GM19043 (cell line): ENCODE measurements at regions not wholly inside any gene's neighbourhood (a gene's known extent, or its start where the extent isn't known, plus 50 kb on each side); places are given as distances from the start of the nearest gene placed in this dataset.

Experiments
- ATAC-seq: cut with Tn5 transposase; IDR thresholded peaks from one replicate; pipeline ENCODE4 v1.9.1; 2021; ENCODE audit warnings: low read depth; ENCODE audit not compliant: unreplicated experiment

GRCh38 chr7:117972606-117973005 lies 99.4 kb upstream of the CTTNBP2 start:
- ATAC-seq, result no peak

GRCh38 chr7:117973975-117974374 lies 100.7 kb upstream of the CTTNBP2 start:
- ATAC-seq, result no peak

- no peak for ATAC-seq
These were observed 101.7 kb upstream of the CTTNBP2 start for GRCh38 chr7:117974891-117975290.

GRCh38 chr7:117975476-117975875 lies 102.2 kb upstream of the CTTNBP2 start:
- no peak for ATAC-seq

DNA sequence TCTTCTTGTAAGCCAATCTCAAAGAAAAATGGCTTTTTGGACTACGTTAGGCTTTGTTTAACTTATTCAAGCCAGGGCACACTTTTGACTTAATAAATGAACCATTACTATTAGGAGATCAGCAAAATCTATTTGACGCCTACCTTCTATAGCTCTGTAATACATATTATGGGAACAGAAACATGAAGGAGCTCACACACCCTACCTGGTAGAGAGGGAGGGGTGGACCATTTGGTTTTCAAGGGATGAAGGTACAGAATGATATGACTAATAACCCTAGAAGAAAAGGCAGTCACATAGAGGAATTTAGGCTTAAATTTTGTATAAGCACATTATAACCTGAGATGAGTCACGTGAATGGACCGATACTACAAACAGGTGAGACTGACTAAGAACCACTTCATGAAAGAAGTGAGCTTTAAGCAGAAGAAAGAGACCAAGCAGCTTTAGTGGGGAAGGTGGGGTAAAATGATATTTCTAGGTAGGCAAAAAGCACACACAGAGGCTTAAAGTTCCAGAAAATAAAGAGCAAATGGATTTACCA lies 106.8 kb upstream of the CTTNBP2 start:
- no peak for ATAC-seq

DNA sequence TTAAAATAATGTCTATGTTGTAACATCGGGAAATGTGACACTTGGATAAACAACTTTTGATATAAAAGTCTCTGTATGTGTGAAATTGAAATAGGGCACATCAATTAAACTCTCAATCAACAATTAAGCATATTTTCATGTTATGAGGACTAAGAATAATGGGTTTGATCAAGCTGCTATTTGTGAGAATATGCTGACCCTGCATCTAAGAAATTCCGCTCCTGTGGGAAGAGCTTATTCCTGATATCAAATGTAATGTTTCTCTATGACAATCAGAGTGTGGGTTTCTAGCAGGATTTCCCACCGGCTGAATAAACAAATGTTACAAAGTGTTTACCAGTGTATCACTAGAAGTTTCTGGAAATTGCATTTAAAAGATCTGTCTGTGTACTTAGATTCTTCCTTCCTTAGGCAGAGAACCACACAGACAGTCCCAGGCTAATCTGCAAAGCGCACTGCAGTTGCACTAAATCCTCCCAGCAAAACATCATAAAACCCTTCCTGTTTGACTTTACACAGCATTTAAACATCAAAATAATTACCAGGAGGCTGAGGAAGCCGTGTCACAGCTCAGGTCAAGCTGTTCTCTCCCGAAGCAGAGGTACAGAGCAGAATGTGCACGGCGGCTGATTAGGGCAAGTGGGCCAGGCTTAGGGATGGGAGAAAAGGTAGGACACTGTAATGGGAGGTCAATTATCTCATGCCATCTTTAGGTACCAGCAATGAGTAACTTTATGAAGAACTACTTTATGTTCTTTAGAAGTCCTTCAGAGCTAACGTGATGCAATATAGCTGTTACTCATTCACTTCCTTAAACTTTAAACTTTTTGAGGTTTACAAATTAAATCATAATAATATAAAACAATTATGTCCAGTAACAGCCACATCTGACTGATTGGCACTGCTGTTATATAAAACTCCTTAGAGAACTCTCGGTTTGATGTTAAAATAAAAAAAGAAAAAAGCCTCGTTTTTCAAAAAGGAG lies 109.1 kb upstream of the CTTNBP2 start:
- no peak for ATAC-seq

GRCh38 chr7:117986645-117987269 lies 113.5 kb upstream of the CTTNBP2 start:
- no peak for ATAC-seq

DNA sequence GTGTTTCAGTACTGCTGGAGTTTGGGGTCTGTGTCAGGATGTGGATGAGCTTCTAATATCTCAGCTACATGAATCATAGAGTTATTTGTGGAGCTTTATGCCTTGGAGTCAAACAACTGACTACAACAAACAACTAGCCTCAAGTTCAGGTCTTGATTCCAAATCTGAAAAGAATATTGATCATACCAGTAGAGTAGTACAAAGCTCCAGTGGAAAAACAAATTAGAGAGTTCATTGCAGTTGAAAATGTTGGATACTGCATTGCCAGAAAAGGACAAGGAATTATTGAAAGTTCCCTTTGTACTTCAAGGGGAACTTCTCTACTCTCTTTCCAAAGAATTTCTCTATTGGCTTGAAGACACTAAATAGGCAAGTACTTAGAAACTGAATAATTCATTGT lies 117.6 kb upstream of the CTTNBP2 start:
- no peak for ATAC-seq

- no peak for ATAC-seq
These were observed 119.6 kb upstream of the CTTNBP2 start for GRCh38 chr7:117992635-117993376.

DNA sequence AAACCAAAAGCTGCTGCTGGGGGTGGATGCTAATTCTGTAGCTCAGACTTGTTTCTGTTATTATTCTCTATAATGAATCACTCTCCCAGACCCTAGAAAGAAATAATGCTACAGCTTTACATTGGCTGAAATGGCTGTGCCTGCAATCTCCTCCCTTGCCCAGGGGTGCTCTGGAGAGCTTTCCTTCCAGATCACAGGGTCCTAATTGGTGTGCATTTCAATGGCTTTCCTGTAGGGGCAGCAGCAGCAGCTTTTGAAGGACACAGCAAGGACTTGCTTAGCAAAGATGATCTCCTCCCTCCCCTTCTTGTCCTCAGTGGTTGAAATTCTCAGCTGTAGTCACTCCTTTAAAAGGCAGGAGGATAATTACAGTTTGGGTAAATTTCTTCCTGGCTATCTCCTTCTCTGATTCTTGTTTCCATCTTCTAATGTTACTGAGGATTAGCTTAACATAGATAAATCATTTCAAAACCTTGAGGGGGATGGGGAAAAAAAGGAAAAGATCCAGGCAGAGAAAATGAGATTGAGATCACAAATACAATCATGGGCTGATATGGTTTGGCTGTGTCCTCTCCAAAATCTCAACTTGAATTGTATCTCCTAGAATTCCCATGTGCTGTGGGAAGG lies 120.2 kb upstream of the CTTNBP2 start:
- peak; percentile 96 for ATAC-seq

DNA sequence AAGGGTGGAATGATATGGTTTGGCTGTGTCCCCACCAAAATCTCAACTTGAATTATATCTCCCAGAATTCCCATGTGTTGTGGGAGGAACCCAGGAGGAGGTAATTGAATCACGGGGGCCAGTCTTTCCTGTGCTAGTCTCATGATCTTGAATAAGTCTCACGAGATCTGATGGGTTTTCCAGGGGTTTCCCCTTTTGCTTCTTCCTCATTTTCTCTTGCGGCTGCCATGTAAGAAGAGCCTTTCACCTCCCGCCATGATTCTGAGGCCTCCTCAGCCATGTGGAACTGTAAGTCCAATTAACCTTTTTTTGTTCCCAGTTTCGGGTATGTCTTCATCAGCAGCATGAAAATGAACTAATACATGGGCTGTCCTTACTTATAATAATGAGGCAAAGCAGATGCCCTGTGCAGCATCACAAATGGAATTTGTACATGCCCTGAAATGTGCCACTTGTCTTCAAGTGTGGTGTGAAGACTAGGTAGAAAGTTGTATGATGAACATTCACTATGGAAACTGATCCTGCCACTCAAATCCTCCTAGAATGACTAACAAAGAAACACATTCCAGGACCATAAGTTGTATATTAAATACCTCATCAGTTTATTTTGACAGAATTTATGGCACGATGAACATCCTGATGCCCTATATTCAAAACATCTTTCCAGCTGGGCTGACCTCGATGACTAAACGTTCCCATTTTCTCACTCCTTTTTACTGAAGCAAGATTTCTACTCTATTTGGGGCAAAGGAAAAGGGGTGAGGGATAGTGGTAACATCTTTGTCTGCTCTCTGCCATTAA lies 122.8 kb upstream of the CTTNBP2 start:
- no peak for ATAC-seq

DNA sequence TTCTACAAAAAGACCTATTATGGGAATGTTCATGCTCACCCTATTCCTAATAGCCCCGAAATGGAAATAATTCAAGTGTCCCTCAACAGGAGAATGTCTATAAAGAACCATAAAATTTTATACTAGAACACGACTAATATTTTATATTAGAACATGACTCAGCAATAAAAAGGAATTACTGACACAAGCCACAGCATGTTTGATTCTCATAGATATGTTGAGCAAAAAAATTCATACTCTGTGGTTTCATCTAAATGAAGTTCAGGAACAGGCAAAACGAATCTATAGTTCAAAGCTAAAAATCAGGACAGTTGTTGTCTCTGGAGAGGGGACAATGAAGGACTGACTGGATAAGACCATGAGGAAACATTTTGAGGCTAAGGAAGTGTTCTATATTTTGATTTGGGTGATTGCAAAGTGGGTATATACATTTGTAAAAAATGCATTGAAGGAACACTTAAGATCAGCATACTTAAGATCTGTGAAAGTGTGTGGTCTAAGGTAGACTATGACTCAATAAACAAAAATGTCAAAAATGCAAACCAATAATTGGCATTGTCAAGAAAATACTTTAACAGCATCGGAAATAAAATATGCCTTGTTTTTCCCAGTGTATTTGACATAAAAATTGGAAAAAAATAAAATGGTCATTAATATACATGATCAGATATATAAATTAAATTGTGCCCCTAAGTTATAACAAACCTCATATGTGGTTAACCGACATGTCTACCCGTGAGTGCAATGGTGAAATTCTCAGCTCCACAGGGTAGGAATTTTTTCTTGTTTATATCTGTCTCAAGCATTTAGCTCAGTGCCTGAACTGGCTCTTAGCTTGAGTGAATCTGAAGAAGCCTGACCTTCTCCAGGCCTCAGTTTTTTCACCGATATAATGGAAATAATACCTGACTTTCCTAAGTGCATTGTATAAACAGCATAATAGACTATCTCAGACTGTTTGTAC lies 124.9 kb upstream of the CTTNBP2 start:
- no peak for ATAC-seq

DNA sequence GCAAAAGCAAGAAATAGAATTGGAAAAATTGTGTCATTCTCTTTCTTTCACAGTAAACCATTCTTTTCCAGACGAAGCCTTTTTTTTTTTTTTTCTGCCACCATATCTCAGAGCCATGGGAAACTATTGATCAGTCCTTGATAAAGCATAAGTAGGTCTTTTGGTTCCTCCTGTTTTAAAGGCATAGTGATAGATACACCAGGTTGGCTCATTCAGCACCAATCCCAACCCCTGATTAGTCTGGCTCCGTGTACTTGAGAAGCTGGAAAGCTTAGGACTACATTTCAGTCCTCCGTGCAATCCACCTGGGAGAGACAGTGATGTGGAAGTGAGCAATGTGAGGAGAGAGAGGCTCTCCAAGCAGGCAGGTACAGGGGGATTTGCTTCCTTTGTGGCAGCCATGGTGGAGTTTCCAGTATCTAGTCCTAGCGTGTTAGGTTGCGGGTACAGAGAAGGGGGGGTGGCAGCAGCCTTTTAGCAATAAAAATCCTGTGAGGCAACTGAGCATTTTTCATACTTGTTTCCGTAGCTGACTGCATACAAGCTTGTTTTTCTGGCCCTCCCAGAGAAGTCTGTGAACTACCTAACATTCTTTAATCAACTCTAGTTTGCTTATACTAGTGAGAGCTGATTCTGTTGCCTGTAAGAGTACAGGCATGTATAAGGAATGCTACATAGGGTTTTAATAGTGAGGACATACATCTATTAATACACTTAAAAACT lies 127.4 kb upstream of the CTTNBP2 start:
- no peak for ATAC-seq

DNA sequence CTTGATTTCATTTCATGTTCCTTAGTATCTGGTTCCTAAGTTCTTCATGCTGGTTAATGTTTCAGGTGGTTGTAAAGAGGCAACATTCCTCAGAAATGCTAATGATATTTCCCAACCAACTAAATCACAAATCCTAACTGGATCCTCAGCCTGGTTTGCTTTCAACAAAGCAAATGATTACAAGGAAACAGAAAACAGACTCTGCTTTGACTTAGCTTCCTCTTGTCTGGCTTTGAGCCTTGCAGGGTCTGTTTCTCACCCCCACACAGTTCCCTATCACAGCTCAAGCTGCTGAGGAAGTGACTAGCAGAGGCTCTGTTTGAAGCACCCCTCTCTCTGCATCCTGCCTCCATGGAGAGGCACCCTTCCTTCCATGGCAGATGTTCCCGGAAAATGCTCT lies 130.2 kb upstream of the CTTNBP2 start:
- no peak for ATAC-seq

- no peak for ATAC-seq
These were observed 131.8 kb upstream of the CTTNBP2 start for GRCh38 chr7:118005026-118005425.

DNA sequence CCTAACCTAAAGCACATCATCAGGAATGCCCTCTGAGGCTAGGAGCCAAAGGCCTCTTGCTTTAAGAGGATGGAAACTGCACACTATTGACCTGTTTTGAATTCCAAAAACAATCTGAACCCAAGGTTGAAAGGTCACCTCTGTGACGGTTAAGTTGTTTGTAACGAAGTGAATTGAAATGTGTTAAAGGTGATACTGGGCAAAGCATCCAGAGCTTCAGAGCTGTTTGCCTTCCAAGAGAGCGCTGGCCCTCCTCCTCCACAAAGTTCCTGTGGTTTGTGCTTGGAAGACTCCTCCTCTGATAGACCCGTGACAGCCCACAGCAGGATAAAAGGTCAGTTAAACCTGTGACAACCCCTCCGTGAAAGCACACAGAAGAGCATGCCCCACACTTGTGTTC lies 133.7 kb upstream of the CTTNBP2 start:
- no peak for ATAC-seq

- no peak for ATAC-seq
These were observed 136.2 kb upstream of the CTTNBP2 start for GRCh38 chr7:118009419-118009818.

DNA sequence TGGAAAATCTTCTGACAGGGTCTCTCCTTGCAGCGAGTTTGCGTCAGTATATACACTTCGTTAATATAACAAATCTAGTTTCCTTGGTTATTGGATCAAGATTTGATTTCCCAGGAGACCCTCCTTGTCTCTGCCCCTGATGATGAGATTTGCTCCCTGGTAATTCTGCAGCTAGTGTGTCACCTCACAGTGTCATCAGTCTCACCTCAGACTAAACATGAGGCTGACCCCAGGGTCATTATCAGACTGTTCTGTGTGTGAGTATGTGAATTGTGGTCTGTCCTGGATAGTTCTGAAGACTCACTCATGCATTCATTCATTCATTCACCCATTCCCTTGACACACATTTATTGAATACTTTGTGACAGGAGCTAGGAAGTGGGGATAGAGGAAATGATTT lies 138.4 kb upstream of the CTTNBP2 start:
- ATAC-seq, result no peak
